ENCODE measurements at regions not wholly inside any gene's neighbourhood (a gene's known extent, or its start where the extent isn't known, plus 50 kb on each side); places are given as distances from the start of the nearest gene placed in this dataset.

DNA sequence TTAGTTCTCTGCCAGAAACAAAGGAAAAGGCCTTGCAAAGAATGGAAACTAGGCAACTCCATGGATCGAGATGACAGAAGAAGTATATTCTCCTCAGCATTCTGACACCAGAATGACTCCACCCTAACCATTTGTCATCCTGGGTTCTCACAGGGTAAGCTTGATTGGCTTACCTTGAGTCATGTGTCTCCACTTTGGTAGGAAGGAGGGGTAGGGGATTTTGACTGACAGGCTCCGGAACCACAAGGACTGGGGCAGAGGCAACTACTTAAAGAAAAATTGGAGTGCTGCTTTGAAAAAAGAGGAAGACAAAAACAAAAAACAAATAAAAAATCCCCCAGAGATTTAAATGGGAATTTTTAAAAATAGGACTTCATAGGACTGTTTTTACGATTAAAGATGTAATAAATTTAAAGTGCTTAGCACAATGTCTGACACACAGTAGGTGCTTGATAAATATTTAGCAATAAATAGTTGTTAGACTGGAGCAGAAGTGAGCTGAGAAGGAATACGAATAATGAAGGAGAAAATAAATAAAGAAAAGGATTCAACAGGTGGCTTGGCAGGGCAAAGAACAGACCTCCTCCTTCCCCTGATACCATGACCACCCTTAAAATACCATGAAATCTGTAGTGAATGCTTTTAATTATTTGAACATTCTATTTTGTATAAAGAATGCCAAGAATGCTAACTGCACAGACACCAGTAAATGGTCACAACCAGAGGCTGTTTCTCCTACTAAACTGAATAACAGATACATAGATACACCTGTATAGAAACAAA, 230.2 kb downstream of the CDCA7 start (continued):
- TF ChIP-seq, protein P1, sequence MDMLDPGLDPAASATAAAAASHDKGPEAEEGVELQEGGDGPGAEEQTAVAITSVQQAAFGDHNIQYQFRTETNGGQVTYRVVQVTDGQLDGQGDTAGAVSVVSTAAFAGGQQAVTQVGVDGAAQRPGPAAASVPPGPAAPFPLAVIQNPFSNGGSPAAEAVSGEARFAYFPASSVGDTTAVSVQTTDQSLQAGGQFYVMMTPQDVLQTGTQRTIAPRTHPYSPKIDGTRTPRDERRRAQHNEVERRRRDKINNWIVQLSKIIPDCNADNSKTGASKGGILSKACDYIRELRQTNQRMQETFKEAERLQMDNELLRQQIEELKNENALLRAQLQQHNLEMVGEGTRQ (IDR thresholded peaks at IDR 0.05; ENCODE audit: low read length), result no peak
- TF ChIP-seq RNF2 (IDR thresholded peaks at IDR 0.05; ENCODE audit: borderline replicate concordance, low read depth, low read length, missing control alignments, poor library complexity, severe bottlenecking) (no peak), NRF1 (IDR thresholded peaks at IDR 0.05; ENCODE audit: low read depth, low read length) (no peak), CHD2 (IDR thresholded peaks at IDR 0.05; ENCODE audit: low read length) (no peak), POLR2A (IDR thresholded peaks at IDR 0.05; ENCODE audit: control extremely low read depth in 1 of 2, low read depth in 2 of 2, low read length in 2 of 2) (no peak), RBBP5 (IDR thresholded peaks at IDR 0.05; ENCODE audit: borderline replicate concordance, low read depth, low read length) (no peak), SP1 (IDR thresholded peaks at IDR 0.05; ENCODE audit: low read depth, low read length) (no peak)
